HG02884 (cell line): ENCODE measurements at regions not wholly inside any gene's neighbourhood (a gene's known extent, or its start where the extent isn't known, plus 50 kb on each side); places are given as distances from the start of the nearest gene placed in this dataset.

ENCODE experiments used
- ATAC-seq: cut with Tn5 transposase; IDR thresholded peaks from one replicate; pipeline ENCODE4 v1.9.1; 2021; ENCODE audit warnings: mild to moderate bottlenecking, moderate library complexity; ENCODE audit not compliant: unreplicated experiment

DNA sequence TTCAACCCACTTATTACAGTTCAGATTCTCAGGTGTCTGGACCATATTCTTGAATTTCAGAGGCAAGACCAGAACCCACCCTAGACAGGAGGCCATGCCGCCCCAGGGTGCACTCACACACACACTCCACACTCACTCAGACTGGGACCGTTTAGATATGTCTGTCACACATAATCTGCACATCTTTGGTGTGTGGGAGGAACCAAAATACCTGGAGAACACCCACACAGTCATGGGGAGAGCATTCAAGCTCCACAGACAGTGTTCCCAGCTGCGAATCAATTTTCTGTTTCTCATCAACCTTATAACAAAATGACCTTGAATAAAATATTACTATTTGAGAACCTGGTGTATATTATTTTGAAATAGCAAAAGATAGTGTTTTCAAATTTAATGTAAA, 2353.0 kb downstream of the PCDH9 start:
- ATAC-seq: no peak

DNA sequence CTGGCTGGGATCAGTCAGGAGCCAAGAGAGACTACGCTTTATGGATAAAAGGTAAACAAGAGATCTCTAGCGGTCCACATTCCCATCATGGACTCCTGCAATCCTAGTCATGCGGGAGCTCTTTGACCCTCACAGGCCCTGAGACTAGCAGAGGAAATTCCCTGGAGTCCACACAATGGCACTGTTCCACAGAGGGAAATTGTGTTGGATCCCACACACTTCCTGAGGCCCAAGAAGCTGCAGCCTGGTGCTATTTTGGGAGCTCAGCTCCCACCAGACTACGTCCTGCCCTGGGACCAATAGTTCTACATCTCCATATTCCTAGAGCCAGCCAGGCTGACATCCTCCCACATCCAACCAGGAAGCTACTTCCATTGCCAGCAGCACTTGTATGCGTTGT, 2358.4 kb downstream of the PCDH9 start:
- no peak for ATAC-seq

DNA sequence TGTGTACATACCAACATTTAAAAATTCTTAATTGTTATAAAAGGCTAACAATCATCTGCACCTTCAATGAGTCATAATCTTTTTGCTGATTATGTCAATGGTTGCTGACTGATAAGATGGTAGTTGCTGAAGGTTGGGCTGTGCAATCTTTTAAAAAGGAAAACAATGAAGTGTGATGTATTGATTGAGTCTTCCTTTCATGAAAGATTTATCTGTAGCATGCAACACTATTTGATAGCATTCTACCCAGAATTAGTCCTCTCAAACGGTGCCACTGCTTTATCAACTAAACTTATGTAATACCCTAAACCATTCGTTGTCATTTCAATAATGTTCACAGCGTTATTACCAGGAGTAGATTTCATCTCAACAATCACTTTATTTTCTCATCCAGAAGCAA, 2360.6 kb downstream of the PCDH9 start:
- no peak for ATAC-seq

DNA sequence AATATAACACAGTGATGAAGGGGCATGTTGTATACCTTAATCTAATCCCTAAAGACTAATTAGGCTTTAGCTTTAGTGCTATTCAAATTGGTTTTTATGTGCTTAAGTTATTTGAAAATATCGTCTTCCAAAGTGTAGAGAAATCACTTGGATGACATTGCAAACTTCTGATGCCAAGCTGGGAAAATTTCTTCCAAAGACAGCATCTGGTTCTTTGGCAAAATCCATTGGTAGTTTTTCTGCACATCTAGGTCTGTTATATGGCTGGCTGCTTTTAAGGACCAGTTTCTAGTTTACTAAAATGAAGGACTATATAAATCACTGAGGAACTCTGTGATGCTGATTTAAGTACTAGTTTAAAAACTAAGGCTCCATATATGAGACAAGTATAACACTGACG, 2362.3 kb downstream of the PCDH9 start:
- ATAC-seq: no peak

DNA sequence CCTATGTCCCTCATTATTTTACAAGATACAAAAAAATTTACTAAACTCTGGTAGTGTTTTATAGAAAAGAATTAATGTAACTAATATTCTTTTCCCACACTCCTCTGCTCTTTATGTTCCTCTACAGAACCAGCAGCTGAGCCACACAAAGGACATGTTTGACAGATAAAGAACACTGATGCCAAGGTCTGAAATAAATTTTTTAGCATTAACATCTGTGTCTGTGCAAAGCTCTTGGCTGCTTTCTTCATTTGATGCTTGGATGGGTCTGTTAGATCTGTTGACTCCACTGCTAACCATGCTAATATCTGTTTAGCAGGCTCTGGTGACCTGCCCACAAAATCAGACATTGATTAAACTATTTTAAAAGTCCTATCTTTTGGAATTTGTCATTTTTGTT, 2363.8 kb downstream of the PCDH9 start:
- no peak for ATAC-seq

DNA sequence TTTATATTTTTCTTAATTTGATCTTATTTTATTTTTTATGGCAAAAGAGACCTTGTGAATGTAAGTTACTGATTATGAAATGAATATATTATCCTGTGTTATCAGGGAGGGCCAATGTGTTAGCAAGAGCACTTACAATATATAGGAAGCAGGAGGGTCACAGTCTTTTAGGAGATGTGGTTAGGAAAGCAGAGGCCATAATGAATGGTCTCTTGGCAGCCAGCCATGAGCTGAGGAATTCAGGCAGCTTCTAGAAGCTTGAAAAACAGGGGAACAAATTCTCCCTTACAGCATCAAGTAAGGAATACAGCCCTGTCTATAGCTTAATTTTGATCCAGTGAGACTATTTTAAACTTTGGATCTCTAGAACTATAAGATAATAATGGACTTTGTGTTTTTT, 2374.6 kb downstream of the PCDH9 start:
- no peak for ATAC-seq

DNA sequence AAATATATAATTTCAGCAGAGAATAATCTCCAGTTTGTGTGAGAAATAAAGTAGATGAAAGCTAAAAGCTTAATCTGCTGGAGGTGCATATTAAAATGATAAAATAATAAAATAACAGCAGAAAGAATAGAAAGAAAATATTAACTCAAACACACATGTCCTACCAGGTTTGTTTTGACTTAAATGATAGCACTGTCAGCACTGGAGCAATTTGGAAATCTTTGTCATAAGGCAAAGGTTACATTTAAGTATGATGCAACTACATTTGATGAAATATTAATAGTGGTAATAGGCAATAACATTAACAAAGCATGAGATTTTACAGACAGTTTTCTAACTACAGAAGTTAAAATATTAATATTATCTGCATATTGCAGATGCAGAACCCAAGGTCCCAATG, 2380.1 kb downstream of the PCDH9 start:
- ATAC-seq: no peak

DNA sequence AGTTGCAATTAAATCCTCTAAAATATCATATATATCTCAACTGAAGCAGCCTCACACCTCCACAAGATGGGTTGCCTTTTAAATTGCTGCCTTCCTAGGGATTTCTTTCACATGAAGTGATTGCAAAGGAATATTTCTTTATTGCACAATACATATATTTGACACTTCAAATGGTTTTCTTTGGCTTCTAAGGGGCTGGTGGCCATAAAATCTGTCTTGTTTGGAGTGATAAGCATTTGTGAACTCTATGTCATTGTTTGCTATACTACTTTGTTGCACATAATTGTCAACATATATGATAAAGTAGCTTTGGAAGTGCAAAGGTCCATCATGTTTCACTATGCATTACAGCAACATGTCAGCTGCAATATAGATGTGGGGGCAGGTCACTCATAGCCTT, 2380.9 kb downstream of the PCDH9 start:
- no peak for ATAC-seq

DNA sequence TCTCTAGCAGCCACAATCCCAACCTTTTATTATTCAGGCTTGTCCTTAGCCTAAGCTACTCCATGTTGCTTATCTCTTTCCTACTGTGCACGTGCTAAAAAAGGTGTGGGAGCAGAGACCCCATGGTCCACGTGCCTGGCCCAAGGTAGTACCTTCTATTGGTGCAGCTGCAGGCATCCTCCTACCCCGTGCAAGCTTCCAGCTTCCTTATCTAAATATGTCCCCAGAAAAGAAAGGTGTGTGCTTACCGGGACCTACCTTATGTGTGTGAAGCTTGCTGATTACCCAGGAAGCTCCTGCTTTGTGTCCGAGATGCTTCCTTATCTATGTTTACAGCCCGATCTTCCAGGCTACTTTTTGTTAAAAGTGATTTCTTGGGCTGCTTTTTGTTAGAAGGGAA, 2382.4 kb downstream of the PCDH9 start:
- ATAC-seq: no peak

DNA sequence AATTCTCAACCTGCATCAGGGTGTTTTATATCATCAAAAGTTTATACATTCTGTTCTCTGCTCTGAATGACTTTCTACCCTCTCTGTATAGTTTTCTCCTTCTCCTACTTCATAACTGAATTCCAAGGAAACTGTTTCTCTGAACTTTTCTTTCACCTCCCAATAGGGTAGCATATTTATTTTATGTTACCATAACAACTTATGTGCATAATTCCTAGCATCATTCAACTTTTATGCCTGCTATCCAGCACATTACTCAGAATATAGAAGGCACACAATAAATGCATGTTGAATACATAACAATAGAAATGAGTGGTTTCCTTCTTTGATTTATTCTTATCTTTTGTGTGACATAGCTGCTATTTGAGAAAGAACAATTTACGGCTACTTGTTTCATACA, 2385.0 kb downstream of the PCDH9 start:
- no peak for ATAC-seq

DNA sequence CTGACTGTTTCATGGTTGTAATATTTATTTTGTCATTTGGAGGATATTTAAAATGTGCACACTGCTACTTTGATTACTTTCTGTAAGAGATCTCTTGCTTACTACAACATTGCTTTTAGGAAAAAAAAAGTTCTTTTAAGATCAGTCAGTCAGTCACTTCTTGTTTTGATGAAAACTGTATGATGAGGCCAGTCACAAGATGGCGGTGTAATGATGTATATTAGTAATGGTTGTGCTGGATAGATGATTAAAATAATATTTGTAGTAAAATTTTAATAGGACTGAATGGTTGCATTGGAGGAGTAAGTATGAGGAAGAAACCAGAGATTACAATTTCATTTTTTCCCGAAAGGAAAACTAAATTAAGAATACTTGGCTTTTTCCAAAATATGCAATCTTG, 2411.1 kb downstream of the PCDH9 start:
- ATAC-seq: no peak

DNA sequence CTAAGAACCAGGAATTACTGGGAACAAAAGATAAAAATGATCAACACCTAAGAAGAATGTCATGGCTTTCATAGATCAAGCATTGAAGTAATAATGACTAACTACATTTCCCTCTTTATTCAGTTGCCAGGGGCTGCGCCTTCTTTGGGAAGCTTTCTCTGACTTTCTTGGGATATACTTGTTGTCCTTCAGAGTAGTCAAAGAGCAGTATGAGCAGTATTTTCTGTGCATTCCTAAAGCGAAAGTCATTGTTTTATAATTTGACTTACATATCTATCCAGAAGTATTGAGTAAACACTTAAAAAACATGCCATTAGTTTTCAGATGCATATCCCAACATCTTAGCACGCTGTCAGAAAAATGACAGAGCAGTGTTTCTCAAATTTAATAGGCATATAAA, 2412.4 kb downstream of the PCDH9 start:
- no peak for ATAC-seq

DNA sequence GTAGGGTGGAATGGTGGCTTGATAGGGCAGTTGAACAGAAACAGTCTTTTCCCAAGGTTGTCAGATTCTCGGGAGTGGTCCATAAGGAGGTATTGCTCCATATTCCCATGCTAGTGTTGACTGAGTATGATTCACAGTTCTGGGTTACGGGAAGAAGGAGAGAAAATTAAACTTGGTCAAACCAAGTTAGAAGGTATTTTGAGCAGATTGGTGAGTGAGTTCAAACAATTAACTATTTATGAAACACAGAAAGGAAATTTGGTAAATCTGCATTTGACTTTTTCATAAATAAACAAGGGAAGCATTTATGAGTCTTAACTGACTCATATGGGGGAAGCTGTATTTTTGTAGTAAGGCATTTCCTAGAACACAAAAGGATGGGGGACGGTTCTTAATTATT, 2419.4 kb downstream of the PCDH9 start:
- no peak for ATAC-seq

DNA sequence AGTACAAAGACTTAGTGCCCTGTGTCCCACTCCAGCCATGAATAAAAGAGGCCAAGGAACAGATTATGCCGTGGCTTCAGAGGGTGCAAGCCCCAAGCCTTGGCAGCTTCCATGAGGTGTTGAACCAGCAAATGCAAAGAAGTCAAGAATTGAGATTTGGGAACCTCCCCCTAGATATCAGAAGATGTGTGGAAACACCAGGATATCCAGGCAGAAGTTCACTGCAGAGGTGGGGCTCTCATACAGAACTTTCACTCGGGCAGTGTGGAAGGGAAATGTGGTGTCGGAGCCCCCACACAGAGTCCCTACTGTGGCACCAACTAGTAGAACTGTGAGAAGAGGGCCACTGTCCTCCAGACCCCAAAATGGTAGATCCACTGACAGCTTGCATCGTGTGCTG, 2421.4 kb downstream of the PCDH9 start:
- no peak for ATAC-seq

DNA sequence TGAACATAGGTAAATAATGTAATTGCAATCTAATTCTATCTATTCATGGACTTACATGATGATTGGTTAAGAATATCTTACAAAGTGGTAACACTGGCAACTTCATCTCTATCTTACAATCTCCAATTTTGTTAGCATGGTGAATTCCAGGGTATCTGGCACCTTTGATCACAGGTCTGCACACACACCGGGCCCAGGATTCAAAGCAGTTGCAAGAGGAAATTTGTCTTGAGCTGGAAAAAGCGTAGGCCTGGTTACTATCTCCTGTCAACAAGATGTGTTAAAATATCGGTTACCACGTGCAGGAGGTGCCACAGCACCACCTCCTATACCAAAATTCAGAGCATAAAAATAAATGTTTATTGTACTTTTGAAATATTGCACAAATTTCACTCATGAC, 2428.4 kb downstream of the PCDH9 start:
- no peak for ATAC-seq

DNA sequence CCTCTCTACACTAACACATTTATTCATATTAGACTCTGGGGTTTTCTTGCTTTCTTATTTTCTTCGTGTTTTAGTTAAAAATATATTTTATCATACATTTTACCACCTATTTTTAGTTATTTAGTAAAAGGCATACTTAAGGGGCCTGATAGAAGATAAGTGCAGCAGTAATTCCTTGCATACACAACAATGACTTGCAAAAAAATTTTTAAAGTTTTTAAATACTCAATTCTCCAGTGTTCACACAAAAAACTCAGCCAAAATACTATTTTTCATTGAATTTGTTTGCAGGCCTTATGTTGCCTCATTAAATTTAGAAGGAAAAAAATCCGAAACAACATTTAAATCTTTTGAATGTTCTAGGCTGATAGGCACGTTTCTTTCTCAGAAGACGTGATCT, 2431.7 kb downstream of the PCDH9 start:
- no peak for ATAC-seq

DNA sequence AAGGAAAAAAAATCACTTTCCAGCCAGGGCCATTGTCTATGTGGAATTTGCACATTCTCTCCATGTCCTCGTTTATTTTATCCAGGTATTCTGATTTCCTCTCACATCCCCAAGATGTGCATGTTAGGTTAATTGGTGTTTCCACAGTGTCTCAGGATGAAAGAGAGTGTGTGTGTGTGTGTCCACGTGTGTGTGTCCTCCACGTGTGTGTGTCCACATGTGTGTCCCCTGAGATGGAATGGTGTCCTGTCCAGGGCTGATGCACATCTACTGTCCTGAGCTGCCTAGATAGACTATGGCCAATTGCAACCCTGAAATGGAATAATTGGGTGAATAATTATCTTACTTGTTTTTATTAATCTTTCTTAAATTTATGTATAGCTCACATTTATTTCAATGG, 2436.5 kb downstream of the PCDH9 start:
- ATAC-seq: no peak

DNA sequence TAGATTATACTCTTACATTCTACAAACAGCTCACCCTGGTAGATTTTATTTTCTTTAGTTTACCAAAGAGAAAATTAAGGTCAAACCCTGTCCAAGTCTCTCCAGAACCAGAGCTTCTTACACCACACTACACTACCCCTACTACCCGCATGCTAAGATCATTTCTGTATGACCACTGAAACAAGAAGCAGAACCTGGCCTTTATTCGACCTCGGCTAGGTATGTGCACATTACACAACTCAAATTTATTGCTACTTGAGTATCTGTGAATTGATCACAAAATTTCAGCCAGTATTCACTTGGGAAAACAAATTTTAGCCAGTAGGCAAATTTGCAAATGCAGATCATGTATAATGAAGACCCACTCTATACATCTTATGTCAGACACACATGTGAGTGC, 2437.0 kb downstream of the PCDH9 start:
- ATAC-seq: no peak

DNA sequence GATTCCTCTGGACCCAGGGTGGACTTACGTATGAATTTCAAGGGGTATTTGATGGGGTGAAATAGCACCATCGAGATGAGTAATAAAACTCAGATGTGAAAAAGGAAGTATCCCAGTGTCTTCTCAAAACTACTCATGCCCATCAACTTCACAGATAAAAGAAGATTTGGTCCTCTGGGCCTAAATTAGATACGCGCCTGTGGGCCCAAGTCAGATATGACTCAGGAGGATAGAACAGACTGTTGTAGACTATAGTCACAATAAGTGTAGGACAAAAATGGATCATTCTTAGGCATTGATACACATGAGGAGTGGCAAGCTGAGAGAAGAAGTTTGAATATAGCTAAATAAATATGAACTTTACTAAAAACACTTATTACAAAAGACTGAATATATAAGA, 2438.8 kb downstream of the PCDH9 start:
- ATAC-seq: no peak

DNA sequence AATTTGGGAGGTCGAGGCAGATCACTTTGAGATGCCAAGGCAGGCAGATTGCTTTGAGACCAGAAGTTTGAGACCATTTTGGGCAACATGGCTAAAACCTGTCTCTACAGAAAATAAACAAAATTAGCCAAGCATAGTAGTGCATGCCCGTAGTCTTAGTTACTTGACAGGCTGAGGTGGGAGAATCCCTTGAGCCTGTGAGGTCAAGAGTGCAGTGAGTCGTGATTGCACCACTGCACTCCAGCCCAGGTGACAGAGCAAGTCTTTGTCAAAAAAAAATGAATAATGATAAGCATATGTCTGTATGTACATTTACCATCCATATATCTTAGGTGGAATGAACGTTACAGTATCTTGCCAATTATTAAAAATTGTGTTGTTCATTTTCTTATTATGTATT, 2447.7 kb downstream of the PCDH9 start:
- no peak for ATAC-seq

DNA sequence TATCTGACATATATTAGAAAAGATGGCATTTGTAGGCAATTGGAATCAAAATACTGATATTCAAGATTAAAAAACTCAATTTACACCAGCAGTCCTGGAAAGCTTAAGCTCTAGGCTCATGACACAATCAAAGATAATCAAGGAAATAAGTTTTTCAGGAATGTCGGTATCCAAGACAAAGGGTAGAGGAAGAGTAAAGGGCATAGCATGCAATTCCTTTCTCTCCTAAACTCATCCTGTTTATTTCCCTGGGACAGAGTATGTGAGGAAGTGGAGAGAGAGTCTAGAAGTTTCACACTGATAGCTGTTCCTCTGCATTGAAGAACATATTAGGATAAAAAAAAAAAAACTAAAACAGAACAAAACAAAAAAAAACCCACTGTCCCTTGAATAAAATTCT, 2452.1 kb downstream of the PCDH9 start:
- no peak for ATAC-seq

DNA sequence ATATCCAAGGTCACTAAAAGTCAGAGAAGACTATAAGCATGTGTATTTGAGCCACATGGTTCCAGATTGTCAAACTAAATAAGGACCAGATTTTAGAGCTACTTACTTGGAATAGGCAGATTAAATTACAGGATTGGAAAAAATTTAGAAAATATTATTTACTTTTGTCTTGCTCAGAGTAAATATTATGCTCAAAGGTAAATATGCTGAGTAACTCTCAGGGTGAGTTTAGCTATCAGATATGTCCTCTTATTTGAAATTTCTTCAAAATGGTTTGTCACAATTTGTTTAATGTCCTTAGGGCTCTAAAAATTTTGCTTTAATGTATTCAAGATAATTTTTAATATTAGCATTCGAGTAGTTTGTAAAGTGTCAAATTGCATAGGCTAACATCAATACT, 2455.2 kb downstream of the PCDH9 start:
- ATAC-seq: no peak

DNA sequence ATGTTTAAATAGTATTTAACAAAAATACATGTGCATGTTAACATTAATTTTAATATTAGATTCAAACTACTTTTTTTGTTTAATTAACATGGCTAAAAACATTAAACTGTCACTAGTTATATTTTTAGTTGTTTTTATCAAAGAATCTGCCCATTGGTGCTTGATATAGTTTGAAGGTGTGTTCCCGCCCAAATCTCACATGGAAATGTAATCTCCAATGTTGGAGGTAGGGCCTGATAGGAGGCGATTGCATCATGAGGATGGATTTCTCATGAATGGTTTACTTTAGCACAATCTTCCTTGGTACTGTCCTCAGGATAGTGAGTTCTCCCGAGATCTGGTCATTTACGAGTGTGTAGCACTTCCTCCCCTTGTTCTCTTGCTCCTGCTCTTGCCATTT, 2459.4 kb downstream of the PCDH9 start:
- no peak for ATAC-seq

DNA sequence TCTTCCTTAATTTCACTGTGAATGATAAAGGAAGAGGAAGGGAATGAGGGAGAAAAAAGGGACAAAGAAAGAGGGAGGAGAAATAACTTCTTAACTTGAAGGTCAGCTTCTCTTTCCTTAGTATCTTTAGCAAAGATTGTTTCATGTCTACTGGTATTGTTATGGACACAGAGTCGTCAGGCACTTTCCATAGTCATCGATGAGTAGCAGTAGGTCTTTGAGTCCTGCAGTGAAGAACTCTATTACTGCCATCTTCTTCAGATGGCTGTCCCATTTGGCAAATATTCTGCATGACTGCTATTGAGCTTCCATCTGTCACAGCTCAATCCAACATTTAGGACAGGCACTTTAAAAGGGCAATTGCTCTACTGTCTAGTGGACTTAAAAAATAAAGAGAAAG, 2463.1 kb downstream of the PCDH9 start:
- no peak for ATAC-seq
